A673 (cell line): ENCODE measurements at regions not wholly inside any gene's neighbourhood (a gene's known extent, or its start where the extent isn't known, plus 50 kb on each side); places are given as distances from the start of the nearest gene placed in this dataset.

ENCODE experiments used
- BruUV-seq: library from RNA; stranded (reverse); fragments of 400-500 nt; replicated peaks from 2 replicates; lab custom pipeline; 2021; lab: Mats Ljungman, UMichigan
- CTCF ChIA-PET: fragments of 300-600 bp; sonication (Branson Sonifier 250); formaldehyde crosslinking; loops from one replicate; lab custom pipeline; 2022; ENCODE audit warnings: antibody characterized with exemption; lab: Charles Lee
- POLR2A ChIA-PET: fragments of 300-600 bp; sonication (Branson Sonifier 250); formaldehyde crosslinking; loops from one replicate; lab custom pipeline; 2022; ENCODE audit warnings: antibody characterized with exemption; ENCODE audit not compliant: low non-redundant PET; lab: Charles Lee
- DNase-seq: peaks from one replicate; pipeline ENCODE4 v3.0.0-alpha.2; 2015; ENCODE audit warnings: low spot score
- H3K27ac ChIP-seq: fragments of 200-600 bp; sonication (generic); 2 replicates; pipeline ENCODE4 v1.5.1; 2016; ENCODE audit warnings: mixed run types, low read depth, mild to moderate bottlenecking, mixed read lengths, antibody characterized with exemption, low read length; ENCODE audit not compliant: poor library complexity, severe bottlenecking
- H3K27me3 ChIP-seq: fragments of 200-600 bp; sonication (generic); replicated peaks from 2 replicates; pipeline ENCODE4 v1.6.1; 2017; ENCODE audit warnings: mixed run types, low read depth, mild to moderate bottlenecking, mixed read lengths, antibody characterized with exemption, low read length; ENCODE audit not compliant: insufficient read depth, poor library complexity
- H3K36me3 ChIP-seq: fragments of 200-600 bp; sonication (generic); 2 replicates; pipeline ENCODE4 v1.6.1; 2016; ENCODE audit warnings: mixed run types, mild to moderate bottlenecking, mixed read lengths, antibody characterized with exemption, low read length; ENCODE audit not compliant: insufficient read depth, poor library complexity, severe bottlenecking
- H3K4me1 ChIP-seq: fragments of 200-600 bp; sonication (generic); 2 replicates; pipeline ENCODE4 v1.6.1; 2017; ENCODE audit warnings: mixed run types, mild to moderate bottlenecking, mixed read lengths, antibody characterized with exemption, low read length; ENCODE audit not compliant: insufficient read depth, poor library complexity, severe bottlenecking
- H3K4me3 ChIP-seq: fragments of 200-600 bp; sonication (generic); 2 replicates; pipeline ENCODE4 v1.5.1; 2016; ENCODE audit warnings: low read depth, mixed run types, mild to moderate bottlenecking, mixed read lengths, low read length; ENCODE audit not compliant: poor library complexity, severe bottlenecking
- H3K9me3 ChIP-seq: fragments of 200-600 bp; sonication (generic); 2 replicates; pipeline ENCODE4 v1.6.1; 2016; ENCODE audit warnings: mixed run types, low read depth, mild to moderate bottlenecking, mixed read lengths, antibody characterized with exemption, low read length; ENCODE audit not compliant: poor library complexity, severe bottlenecking
- CTCF ChIP-seq: fragments of 300-800, 200-600 bp; sonication (generic); conservative IDR thresholded peaks from 2 replicates; pipeline ENCODE4 v1.5.1; 2017; ENCODE audit warnings: low read depth, mild to moderate bottlenecking, antibody characterized with exemption, low read length, moderate library complexity, mixed read lengths
- EZH2 ChIP-seq: fragments of 200-600 bp; sonication (generic); IDR thresholded peaks from 2 replicates; pipeline ENCODE4 v1.6.1; 2017; ENCODE audit warnings: borderline replicate concordance, low read depth, mild to moderate bottlenecking, mixed read lengths, antibody characterized with exemption, low read length; ENCODE audit not compliant: poor library complexity, severe bottlenecking
- intact Hi-C: fragments of 100-400 bp; cut with micrococcal nuclease; formaldehyde crosslinking; loops from one replicate; pipeline ENCODE4 v1.10.0; 2022; ENCODE audit not compliant: unreplicated experiment

GRCh38 chrX:4091046-4091760 is 377.8 kb upstream of the PRKX start:
- DNase-seq, result no peak
- Histone ChIP-seq H3K9me3 (no peaks in the 10 kb centered on the region), H3K27ac (no peak overlapping the region), H3K27me3 (no peaks in the 10 kb centered on the region), H3K36me3 (no peaks in the 10 kb centered on the region), H3K4me1 (no peaks in the 10 kb centered on the region), H3K4me3 (no peak overlapping the region)
- BruUV-seq, result no TSS peak
- ChIA-PET POLR2A (no interaction called here), CTCF (no interaction called here)
- intact Hi-C loops, result no loop called here
- TF ChIP-seq EZH2 (no peak), CTCF (no peak)

GRCh38 chrX:4059893-4060292 is 346.4 kb upstream of the PRKX start:
- TF ChIP-seq EZH2 (no peak), CTCF (no peak)
- no peak for DNase-seq
- Histone ChIP-seq H3K4me3 (no peak overlapping the region), H3K27ac (no peak overlapping the region), H3K27me3 (no peaks in the 10 kb centered on the region), H3K9me3 (no peaks in the 10 kb centered on the region), H3K4me1 (no peaks in the 10 kb centered on the region), H3K36me3 (no peaks in the 10 kb centered on the region)
- ChIA-PET POLR2A (no interaction called here), CTCF (no interaction called here)
- no TSS peak for BruUV-seq
- intact Hi-C loops, result no loop called here

GRCh38 chrX:4043951-4044350 is 330.5 kb upstream of the PRKX start:
- DNase-seq, result no peak
- no TSS peak for BruUV-seq
- CTCF ChIA-PET, result no interaction called here
- TF ChIP-seq EZH2 (no peak), CTCF (no peak)
- no peaks in the 10 kb centered on the region for H3K27me3 ChIP-seq
- intact Hi-C loops, result no loop called here
- no peaks in the 10 kb centered on the region for H3K36me3 ChIP-seq
- POLR2A ChIA-PET, result no interaction called here
- no peaks in the 10 kb centered on the region for H3K4me1 ChIP-seq
- no peak overlapping the region for H3K4me3 ChIP-seq
- peaks cover 9% of the 10 kb centered on the region for H3K9me3 ChIP-seq
- H3K27ac ChIP-seq, result no peak overlapping the region
